ENCODE measurements at regions not wholly inside any gene's neighbourhood (a gene's known extent, or its start where the extent isn't known, plus 50 kb on each side); places are given as distances from the start of the nearest gene placed in this dataset.

DNA sequence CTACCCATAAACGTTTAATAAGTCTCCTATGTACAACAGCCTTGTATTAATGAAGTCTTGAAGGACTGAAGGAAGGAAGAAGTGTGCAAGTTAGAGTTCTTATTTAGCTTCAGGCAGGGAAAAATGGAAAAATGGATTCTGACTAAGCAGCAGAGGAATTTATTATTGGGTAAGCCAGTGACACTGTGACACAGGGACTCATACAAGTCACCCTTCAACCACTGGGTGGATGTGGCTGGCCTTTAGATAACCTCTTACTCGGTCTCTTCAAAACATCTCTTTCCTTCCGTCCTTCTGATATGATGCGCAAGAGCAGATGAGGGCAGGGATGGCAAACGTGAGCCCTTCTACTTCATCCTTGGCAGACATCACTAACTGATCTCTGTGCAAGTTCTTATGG lies 145.6 kb downstream of the DHX35 start:
- Histone ChIP-seq H3K79me2 (ENCODE audit: low read depth) (no peaks in the 10 kb centered on the region), H3K27ac (no peak overlapping the region), H3K27me3 (ENCODE audit: insufficient read depth, low read depth) (peaks cover 12% of the 10 kb centered on the region), H3F3A (ENCODE audit: insufficient read depth, low read depth) (no peaks in the 10 kb centered on the region; the same call in 1 of the 2 replicates), H3K9me2 (ENCODE audit: insufficient read depth) (no peaks in the 10 kb centered on the region), H2AFZ (no peak overlapping the region), H3K4me2 (peak overlapping the region; percentile 39), H4K20me1 (ENCODE audit: insufficient read depth) (no peaks in the 10 kb centered on the region), H3K36me3 (ENCODE audit: low read depth) (no peaks in the 10 kb centered on the region), H3K4me1 (replicated peaks; ENCODE audit: insufficient read depth) (peaks cover 19% of the 10 kb centered on the region), H3K9me3 (ENCODE audit: insufficient read depth, low read depth) (peaks cover 13% of the 10 kb centered on the region), H3K4me3 (no peak overlapping the region)
- intact Hi-C loops (cut with micrococcal nuclease; ENCODE audit: unreplicated experiment) = no loop called here
- peak in 1 of 2 experiments; percentile 76 for DNase-seq
- POLR2A ChIA-PET (ENCODE audit: unreplicated experiment) = no interaction called here
- CTCF ChIA-PET = no interaction called here
- TF ChIP-seq EZH2 (IDR thresholded peaks at IDR 0.05; ENCODE audit: low read depth) = no peak
- TF ChIP-seq, protein P1, sequence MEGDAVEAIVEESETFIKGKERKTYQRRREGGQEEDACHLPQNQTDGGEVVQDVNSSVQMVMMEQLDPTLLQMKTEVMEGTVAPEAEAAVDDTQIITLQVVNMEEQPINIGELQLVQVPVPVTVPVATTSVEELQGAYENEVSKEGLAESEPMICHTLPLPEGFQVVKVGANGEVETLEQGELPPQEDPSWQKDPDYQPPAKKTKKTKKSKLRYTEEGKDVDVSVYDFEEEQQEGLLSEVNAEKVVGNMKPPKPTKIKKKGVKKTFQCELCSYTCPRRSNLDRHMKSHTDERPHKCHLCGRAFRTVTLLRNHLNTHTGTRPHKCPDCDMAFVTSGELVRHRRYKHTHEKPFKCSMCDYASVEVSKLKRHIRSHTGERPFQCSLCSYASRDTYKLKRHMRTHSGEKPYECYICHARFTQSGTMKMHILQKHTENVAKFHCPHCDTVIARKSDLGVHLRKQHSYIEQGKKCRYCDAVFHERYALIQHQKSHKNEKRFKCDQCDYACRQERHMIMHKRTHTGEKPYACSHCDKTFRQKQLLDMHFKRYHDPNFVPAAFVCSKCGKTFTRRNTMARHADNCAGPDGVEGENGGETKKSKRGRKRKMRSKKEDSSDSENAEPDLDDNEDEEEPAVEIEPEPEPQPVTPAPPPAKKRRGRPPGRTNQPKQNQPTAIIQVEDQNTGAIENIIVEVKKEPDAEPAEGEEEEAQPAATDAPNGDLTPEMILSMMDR (conservative IDR thresholded peaks at IDR 0.05) = no peak
- no TSS peak for BruUV-seq (replicated peaks)

DNA sequence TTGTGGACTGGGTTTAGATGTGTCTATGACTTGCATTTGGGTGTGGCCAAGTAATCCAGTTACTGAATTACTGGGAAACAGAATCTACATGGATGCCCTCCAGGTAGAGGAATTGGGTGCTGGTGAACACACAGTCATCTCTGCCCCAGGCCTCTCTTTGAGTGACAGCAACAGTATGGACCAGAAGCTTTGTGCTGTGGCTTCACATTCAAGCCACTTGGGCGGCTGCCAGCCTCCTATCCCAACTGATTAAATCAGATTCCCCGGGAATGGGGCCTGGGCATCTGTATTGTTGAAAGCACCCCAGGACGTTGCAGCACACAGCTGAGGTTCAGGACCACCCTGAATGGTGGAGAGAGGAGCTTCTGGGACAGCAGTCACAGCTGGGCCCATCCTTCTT lies 144.6 kb downstream of the DHX35 start:
- H3K36me3 ChIP-seq (ENCODE audit: low read depth) = no peaks in the 10 kb centered on the region
- no peak overlapping the region for H3K4me3 ChIP-seq
- POLR2A ChIA-PET (ENCODE audit: unreplicated experiment) = no interaction called here
- peaks cover 19% of the 10 kb centered on the region for H3K4me1 ChIP-seq (replicated peaks; ENCODE audit: insufficient read depth)
- H3K27ac ChIP-seq = no peak overlapping the region
- TF ChIP-seq, protein P1 (conservative IDR thresholded peaks at IDR 0.05) = no peak
- TF ChIP-seq EZH2 (IDR thresholded peaks at IDR 0.05; ENCODE audit: low read depth) = no peak
- H3K9me3 ChIP-seq (ENCODE audit: insufficient read depth, low read depth) = peaks cover 13% of the 10 kb centered on the region
- no TSS peak for BruUV-seq (replicated peaks)
- CTCF ChIA-PET = no interaction called here
- H3K4me2 ChIP-seq = peak overlapping the region; percentile 39; the same call in 1 of the 2 replicates
- no peaks in the 10 kb centered on the region for H3K79me2 ChIP-seq (ENCODE audit: low read depth)
- intact Hi-C loops (cut with micrococcal nuclease; ENCODE audit: unreplicated experiment) = no loop called here
- H3F3A ChIP-seq (ENCODE audit: insufficient read depth, low read depth) = no peaks in the 10 kb centered on the region; the same call in 1 of the 2 replicates
- H2AFZ ChIP-seq = no peak overlapping the region
- no peak for DNase-seq
- no peaks in the 10 kb centered on the region for H4K20me1 ChIP-seq (ENCODE audit: insufficient read depth)
- peaks cover 15% of the 10 kb centered on the region for H3K27me3 ChIP-seq (ENCODE audit: insufficient read depth, low read depth)
- H3K9me2 ChIP-seq (ENCODE audit: insufficient read depth) = no peaks in the 10 kb centered on the region

DNA sequence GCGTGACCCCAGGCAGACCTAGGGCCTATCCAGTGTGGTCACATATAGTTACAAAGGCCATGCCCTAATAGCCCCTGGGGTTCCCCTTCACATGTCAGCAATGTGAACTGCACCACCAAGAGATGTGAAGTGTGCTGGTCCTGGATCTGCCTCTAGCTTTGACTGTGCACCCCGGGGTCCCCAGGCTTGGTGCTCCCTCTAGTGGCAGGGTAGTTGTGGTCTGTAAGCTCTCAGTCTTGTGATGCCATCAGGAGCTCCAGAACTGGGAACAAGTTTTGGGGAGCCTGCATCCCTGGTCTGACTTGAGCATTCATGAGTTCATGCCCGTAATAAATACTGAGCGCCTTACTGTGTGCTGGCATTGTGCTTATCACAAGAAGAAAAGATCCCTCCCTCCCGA lies 143.4 kb downstream of the DHX35 start:
- ChIA-PET POLR2A (ENCODE audit: unreplicated experiment) (no interaction called here), CTCF (interaction anchor here (0.6 kb wide), 1 partner anchor 1914 kb away, joined by 3 read pairs; no protein-coding TSS in a partner anchor)
- H3K9me3 ChIP-seq (ENCODE audit: insufficient read depth, low read depth) = peaks cover 13% of the 10 kb centered on the region
- H3K27ac ChIP-seq = no peak overlapping the region
- H3K27me3 ChIP-seq (ENCODE audit: insufficient read depth, low read depth) = peaks cover 20% of the 10 kb centered on the region
- TF ChIP-seq EZH2 (IDR thresholded peaks at IDR 0.05; ENCODE audit: low read depth) = no peak
- TF ChIP-seq, protein P1 (conservative IDR thresholded peaks at IDR 0.05) = peak; percentile 24; the same call in 1 of the 2 replicates
- no peak overlapping the region for H3K4me3 ChIP-seq
- H3K9me2 ChIP-seq (ENCODE audit: insufficient read depth) = no peaks in the 10 kb centered on the region
- intact Hi-C loops (cut with micrococcal nuclease; ENCODE audit: unreplicated experiment) = no loop called here
- DNase-seq = no peak
- H2AFZ ChIP-seq = no peak overlapping the region
- H3K4me1 ChIP-seq (replicated peaks; ENCODE audit: insufficient read depth) = peaks cover 19% of the 10 kb centered on the region
- no peaks in the 10 kb centered on the region; the same call in 1 of the 2 replicates for H3F3A ChIP-seq (ENCODE audit: insufficient read depth, low read depth)
- H3K4me2 ChIP-seq = no peak overlapping the region
- H3K36me3 ChIP-seq (ENCODE audit: low read depth) = no peaks in the 10 kb centered on the region
- no TSS peak for BruUV-seq (replicated peaks)
- H3K79me2 ChIP-seq (ENCODE audit: low read depth) = no peaks in the 10 kb centered on the region
- no peaks in the 10 kb centered on the region for H4K20me1 ChIP-seq (ENCODE audit: insufficient read depth)
